ENCODE measurements at regions not wholly inside any gene's neighbourhood (a gene's known extent, or its start where the extent isn't known, plus 50 kb on each side); places are given as distances from the start of the nearest gene placed in this dataset.

GRCh38 chr5:15209053-15209762, 290.8 kb upstream of the FBXL7 start:
- intact Hi-C loops (cut with micrococcal nuclease), result no loop called here

DNA sequence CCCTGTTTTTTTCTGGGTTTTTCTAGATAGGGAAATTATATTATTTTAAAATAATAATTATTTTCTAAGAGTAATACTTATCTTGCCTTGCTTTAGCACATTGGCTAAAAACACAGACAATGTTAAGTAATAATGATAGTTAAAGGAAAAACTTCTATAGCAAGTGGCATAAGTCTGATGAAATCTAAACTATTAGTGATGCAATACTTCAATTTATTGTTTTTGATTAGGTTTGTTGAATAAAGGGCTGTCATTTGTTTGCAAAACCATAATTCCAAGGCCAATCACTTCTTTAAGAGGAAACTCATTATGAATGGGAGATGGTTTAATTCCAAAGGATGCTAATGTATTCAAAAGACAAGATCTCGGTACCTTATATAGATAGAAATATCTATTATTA, 293.8 kb upstream of the FBXL7 start:
- intact Hi-C loops (cut with micrococcal nuclease), result no loop called here

DNA sequence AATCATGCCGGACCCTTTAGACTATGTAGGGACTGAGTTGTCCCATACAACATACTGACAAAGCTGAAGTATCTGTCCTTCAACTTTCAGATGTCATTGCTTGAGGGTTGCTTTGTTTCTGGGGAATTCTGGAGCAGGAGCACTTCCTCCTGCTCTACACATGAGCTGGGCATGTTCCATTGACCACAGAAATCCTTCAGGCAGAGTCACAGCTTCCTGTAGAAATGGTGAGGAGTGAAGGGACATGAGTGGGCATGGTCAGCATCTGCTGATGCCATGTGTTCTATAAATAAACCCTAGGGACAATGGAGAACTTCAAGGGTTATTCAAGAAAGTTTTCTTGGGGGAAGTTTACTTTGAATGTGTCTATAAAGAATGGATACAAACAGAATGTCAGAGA, 296.6 kb upstream of the FBXL7 start:
- intact Hi-C loops (cut with micrococcal nuclease), result no loop called here

DNA sequence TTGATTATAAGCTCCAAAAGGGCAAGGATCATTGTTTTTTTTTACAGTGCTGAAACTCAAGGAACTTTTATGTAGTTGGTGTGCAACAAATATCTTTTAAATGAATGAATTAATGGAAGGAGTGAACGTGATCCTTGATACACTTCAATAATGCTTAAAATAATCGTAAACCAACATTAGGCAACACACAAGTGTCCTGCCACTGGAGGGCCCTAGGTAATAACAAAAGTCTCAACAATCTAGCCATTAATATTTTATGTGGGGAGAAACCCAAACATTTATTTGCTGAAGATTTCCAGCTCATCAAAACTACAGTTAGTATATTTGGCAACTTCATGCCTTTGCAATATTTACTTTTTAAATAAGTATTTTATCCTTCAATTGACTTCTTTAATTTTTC, 309.0 kb upstream of the FBXL7 start:
- intact Hi-C loops (cut with micrococcal nuclease), result no loop called here

GRCh38 chr5:15183520-15183919, 311.9 kb upstream of the ANKH start:
- intact Hi-C loops (cut with micrococcal nuclease), result no loop called here

DNA sequence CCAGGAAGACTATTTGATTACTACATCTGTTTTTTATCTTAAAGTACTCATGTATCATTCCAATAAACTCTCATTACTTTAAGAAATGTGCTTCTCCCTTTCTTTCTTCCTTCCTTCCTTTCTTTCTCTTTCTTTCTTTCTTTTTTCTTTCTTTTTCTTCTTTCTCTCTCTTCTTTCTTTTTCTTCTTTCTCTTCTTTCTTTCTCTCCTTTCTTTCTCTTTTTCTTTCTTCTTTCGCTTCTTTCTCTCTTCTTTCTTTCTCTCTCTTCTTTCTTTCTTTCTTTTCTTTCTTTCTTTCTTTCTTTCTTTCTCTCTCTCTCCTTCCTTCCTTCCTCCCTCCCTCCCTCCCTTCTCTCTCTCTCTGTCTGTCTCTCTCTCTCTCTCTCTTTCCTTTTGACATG, 298.6 kb upstream of the ANKH start:
- intact Hi-C loops (cut with micrococcal nuclease), result no loop called here

- intact Hi-C loops (cut with micrococcal nuclease), result no loop called here
Measured at GRCh38 chr5:15168358-15168757, 296.8 kb upstream of the ANKH start.

- intact Hi-C loops (cut with micrococcal nuclease), result no loop called here
Measured at GRCh38 chr5:15160091-15160490, 288.5 kb upstream of the ANKH start.

GRCh38 chr5:15159606-15160005, 288.0 kb upstream of the ANKH start:
- intact Hi-C loops (cut with micrococcal nuclease), result no loop called here

GRCh38 chr5:15142458-15142857, 270.9 kb upstream of the ANKH start:
- intact Hi-C loops (cut with micrococcal nuclease), result no loop called here

DNA sequence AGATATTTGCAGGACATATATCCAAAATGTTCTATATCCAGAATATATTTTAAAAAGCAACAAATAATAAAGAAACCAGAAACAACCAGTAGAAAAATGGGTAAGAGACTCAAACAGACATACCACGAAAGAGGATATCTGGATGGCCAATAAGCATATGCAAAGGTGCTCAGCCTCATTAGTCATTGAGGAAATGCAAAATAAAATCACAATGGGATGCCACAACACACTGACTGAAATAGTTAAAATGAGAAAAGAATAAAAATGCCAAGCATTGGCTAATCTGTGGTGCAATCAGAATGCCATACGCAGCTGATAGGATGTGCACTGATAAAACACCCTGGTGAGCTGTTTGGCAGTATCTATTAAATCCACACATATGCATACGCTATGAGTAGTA, 265.8 kb upstream of the ANKH start:
- intact Hi-C loops (cut with micrococcal nuclease), result no loop called here

GRCh38 chr5:15135661-15136060, 264.1 kb upstream of the ANKH start:
- intact Hi-C loops (cut with micrococcal nuclease), result no loop called here

DNA sequence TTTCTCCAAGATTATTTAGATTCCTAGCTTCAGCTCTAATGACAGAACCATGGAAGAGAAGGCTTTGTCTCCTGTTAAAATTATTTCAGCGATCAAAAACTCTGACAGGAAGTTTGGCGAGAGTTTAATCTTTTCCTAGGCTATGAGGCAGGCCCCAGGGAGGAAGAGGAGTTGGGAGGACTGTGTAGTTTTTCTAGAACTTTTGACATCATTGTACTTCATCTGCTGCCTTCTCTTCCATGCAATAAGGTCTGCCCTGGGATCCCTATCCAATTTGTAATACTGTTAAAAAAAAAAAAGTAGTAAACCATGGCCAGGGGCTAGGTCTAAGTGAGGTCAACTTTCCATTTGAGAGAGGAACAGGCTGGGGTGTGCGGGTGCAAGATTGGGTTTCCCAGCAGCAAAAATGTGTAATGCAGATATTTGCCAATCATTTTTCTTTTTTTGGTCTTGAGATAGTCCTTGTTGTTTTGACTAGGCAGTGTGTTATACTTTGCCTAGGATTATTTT, 261.9 kb upstream of the ANKH start:
- intact Hi-C loops (cut with micrococcal nuclease), result no loop called here

DNA sequence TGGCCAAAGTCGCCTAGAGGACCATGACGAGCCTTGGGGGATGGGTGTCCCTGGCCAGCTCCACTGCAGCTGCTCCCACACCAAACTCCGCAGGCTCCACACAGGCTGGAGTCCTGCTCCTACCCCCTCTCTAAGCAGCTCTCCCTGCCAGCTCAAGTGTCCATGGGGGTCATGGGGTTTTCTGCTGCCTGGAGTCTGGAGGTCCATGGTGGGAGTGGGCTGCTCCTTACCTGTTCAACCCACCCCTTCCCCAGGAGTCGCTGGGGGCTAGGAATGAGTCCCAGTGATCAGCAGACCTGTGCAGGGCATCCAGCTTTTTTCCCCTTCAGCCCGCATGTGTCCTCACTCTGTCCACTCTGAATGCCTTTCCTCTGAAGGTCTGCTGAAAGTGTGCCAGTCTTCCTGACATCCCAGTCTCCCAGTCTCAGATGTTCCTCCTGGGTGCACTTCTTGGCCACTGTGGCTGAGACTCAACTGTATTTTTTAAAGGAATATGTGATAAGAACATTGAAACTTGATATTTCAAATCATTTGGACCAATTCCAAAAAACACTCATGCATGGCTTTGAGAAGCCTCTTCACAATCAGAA, 261.3 kb upstream of the ANKH start:
- intact Hi-C loops (cut with micrococcal nuclease), result no loop called here

GRCh38 chr5:15131909-15132308, 260.3 kb upstream of the ANKH start:
- intact Hi-C loops (cut with micrococcal nuclease), result no loop called here

DNA sequence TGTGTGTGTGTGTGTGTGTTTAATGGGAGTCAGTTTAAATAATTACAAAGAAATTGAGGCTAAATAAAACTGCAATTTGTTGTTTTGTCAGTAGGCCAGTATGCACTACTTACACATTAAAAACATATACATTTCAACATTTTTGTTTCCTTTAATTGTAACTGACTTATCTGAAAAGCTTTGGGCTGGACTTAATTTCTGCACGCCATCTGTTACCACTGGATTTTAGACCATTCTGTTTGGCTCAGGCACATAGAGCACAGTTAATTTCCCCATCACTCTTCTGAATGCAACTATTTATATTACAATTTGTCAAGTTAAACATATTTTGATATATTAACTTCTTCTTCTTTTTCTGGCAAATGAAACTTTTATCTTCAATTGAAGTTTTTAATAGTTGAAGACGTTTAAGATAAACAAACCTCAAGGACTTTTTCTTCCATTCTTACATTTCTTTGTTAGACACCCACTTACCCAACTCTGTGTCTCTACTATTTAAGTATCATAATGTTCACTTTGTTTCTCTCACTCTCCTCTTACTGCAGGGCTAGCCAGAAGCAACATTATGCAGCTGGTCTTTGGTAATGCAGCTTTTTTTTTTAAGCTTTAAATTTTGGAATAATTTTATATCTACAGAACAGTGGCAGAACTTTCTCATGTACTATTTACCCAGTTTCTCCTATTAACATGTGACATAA, 253.4 kb upstream of the ANKH start:
- intact Hi-C loops (cut with micrococcal nuclease), result no loop called here

DNA sequence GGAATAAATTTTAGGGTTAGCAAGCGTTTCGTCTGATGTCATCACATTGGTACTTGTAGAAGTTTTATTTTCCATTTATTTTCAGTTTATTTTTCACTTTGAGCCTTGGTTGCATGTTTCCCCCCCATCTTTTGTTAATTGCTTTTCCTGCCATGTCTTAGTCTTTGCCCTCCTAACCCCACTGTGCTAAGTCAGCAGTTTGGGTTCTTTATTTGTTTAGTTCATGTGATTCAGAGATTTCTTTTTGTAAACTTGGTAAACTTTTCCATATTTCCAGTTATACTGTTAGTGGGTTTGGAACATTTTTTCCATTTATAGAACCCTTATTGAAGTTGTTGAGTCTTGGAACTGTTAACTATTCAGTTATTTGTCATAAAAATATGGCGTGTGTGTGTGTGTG, 252.9 kb upstream of the ANKH start:
- intact Hi-C loops (cut with micrococcal nuclease), result no loop called here

GRCh38 chr5:15117688-15118087, 246.1 kb upstream of the ANKH start:
- intact Hi-C loops (cut with micrococcal nuclease), result no loop called here

DNA sequence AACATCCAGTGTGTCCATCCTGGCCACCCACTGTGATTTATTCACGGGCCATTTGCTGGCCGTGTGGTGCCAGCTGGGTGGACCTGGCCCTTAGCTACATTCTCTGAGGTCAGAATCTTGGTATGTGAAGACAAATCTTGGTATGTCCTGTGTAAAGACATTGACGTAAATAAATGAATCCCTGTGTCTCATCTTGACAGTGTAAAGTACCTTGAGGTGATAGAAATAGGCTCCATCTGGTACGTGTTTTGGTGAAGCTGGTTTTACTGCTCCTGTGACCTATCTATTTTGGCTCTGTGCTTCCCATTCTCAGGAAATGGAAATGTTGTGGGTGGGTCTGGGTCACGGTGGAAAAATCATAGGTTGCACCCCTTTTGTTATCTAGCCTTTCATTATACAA, 245.4 kb upstream of the ANKH start:
- intact Hi-C loops (cut with micrococcal nuclease), result no loop called here

DNA sequence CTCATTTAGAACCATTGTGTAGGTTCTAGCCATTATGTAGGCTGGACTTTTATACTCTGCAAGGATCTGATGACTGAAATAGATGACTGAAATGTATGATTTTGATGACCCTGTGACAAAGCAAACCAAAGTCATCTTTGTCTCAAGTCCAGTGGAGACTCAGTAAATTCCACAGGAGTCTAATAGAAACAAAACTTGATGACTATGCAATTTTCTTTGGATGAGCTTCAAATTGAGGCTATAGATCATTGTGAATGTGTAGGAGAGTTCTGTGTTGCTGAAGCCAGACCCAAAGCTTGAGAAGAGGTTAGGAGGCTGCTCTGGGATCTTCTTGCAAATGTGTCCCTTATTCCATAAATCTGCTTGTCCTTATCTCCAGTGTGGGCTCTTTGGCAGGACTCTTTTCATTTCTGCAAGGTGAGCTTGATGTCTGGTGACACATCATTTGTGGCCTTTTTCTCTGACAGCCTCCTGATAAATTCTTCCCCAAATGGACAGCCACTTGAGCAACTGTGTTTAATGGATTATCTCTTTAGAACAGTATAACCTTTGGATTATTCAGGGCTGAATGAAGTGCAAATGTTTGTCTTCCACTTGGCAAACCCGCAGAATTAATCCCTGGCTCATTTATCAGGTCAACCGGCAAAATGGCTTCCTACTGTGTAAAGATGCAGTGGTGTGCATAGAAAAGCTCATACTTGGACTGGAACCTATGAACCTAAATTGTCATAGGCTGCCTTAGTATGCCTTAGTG, 235.1 kb upstream of the ANKH start:
- intact Hi-C loops (cut with micrococcal nuclease), result loop anchor here (2.0 kb wide), 1 partner anchor 1348 kb away; no protein-coding TSS in a partner anchor

DNA sequence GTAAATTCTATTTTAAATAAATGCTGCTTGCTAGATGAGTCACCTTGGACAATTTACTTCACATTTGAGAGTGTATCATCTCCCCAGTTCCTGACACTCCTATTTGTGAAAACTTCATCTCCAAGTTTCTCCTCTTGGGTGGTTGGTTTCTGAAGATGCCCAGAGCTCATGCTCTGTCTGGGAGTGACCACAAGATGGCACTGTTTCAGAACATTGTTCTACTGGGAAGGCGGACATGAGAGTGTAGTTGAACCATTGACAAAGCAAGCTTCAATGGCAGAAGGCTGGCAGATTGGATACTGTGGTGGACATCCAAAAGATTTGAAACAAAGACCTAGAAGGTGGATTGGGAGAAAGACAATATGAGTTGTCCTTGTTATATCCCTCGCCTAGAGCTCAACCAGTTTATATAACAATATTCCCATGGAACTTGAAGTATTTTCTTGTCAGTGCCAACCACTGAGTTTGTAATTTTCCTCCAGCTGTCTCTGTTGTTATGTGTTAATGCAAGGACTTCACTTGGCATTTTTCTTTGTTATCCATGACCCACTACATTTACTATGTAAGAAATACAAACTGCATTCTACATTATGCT, 234.3 kb upstream of the ANKH start:
- intact Hi-C loops (cut with micrococcal nuclease), result loop anchor here (2.0 kb wide), 1 partner anchor 1349 kb away; no protein-coding TSS in a partner anchor

Measured in T-helper 1 cell treated with Interleukin-12 subunit alpha and Interleukin-12 subunit beta and Interleukin-4 antibody, amounts not matched to agents 30 ng/mL and 1 ng/mL, for 36 hours (primary cell).